Erythroblast (primary cell): ENCODE measurements at regions not wholly inside any gene's neighbourhood (a gene's known extent, or its start where the extent isn't known, plus 50 kb on each side); places are given as distances from the start of the nearest gene placed in this dataset.

Experiments used
- GATA1 ChIP-seq: IDR thresholded peaks from 2 replicates; pipeline ENCODE4 v1.6.1; 2011; ENCODE audit warnings: low read depth, mild to moderate bottlenecking, control low read depth, low read length, moderate library complexity
- POLR2A ChIP-seq: IDR thresholded peaks from 2 replicates; pipeline ENCODE4 v1.6.1; 2011; ENCODE audit warnings: mild to moderate bottlenecking, low read length

DNA sequence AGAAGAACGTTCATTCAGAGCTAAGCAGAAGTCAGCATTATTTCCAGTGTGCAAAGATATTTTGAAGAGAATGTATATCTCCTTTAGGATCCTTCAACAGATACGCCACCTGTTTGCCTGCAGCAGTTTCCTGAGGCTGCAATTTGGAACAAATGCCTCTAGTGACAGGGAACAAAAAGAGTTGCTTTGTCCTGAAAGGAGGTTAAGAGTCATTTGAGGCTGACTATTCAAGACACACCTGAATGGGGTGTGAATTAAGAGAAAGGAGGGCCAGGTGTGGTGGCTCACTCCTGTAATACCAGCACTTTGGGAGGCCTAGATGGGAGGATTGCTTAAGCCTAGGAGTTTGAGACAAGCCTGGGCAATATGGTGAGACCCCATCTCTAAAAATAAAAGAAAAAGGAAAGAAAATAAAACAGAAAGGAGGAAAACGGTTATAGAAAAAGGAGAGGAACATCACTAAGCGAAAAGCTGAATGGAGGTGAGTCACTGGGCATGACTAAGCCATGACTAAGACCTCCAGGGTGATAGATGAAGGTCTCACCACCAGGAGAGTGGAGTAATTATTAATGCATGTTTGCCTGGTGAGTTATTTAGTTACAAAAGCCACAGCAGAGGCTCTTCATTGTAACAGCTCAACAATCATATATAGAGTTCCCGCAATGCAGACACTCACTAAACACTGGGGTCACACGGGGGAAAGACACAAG lies 255.2 kb upstream of the TNC start:
- TF ChIP-seq POLR2A, result no peak
- TF ChIP-seq GATA1, result no peak
